WI38 (cell line): ENCODE measurements at regions not wholly inside any gene's neighbourhood (a gene's known extent, or its start where the extent isn't known, plus 50 kb on each side); places are given as distances from the start of the nearest gene placed in this dataset.

ENCODE experiments used
- H3K4me3 ChIP-seq: 2 replicates; pipeline ENCODE4 v1.5.1; 2011; ENCODE audit warnings: low read depth, mild to moderate bottlenecking, control low read depth, low read length
- CTCF ChIP-seq: IDR thresholded peaks from 2 replicates; pipeline ENCODE4 v1.5.1; 2012; ENCODE audit warnings: low read depth, mild to moderate bottlenecking, control low read depth, low read length

DNA sequence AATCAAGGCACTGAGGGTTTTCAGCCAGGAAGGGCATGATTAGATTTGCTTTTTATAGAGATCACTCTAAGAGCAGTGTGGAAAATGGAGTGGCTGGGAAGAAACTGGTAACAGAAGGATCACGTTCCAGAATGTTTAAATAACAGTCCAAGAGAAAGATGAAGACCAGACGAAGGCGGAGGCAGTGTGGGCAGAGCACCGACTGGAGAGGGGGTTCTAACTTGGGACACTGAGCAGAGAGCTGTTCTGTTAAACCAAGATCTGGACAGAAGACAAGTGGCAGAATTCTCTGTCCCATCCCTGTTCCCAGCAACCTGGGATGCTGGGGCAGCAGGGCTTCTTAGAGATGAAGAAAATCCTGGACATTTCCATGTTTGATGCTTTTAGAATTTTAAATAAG, 249.1 kb upstream of the NR4A3 start:
- no peak for TF ChIP-seq CTCF
- no peak overlapping the region for H3K4me3 ChIP-seq

GRCh38 chr9:99573085-99573484, 248.6 kb upstream of the NR4A3 start:
- no peak for TF ChIP-seq CTCF
- H3K4me3 ChIP-seq = no peak overlapping the region

GRCh38 chr9:99573886-99574285, 247.8 kb upstream of the NR4A3 start:
- TF ChIP-seq CTCF = no peak
- no peak overlapping the region for H3K4me3 ChIP-seq

GRCh38 chr9:99576002-99576401, 245.7 kb upstream of the NR4A3 start:
- TF ChIP-seq CTCF = no peak
- H3K4me3 ChIP-seq = no peak overlapping the region

DNA sequence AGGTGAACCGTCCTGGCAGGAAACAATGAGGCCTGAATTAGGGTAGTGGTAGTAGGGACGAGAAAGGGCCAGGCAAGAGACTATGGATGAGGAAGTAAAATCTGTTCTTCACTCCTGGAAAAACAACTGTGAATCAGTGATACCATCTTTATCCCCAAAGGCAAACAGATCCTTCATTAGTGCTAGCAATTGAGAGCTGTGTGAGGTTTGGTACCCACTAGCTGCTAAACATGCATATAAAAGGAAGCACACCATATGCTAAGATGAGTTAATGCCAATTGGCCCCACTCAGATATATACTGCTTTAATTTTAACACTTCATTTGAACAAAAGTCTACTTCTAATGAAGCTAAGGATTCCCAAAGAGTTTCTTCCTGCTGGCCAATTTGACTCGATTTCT, 244.8 kb upstream of the NR4A3 start:
- no peak overlapping the region for H3K4me3 ChIP-seq
- TF ChIP-seq CTCF = no peak

DNA sequence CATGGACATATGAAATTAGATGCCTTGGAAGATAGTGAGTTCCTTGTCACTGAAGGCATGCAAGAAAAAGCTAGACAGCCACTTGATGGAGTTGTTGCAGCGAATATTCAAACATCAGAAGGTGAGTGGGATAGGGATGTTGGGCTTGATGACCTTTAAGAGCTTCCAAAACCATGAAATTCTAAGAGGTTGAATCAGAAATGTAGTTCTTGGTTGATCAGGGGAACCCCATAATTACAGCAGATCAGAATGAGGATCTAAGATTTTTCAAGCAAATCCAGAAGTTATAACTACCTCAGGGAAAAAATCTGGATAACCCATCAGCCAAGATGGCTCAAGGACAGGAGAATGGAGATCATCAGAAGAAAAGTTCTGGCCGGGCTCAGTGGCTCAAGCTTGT, 244.3 kb upstream of the NR4A3 start:
- no peak overlapping the region for H3K4me3 ChIP-seq
- no peak for TF ChIP-seq CTCF

DNA sequence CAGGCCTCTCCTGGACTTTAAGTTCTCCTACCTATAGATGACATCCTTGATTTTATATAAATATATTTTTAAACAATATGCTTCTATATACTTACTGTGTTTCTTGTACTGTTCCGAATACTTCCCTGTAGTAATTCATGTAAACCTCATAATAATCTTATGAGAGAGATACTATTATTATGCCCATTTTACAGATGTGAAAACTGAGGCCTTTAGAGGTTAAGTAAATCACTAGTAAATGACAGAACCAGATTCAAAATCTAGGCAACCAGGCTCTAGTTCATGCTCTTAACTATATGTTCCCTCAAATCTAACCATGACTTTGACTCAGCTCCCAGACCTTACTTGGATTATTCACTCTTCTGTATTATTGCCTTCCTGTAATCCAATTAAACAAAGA, 243.0 kb upstream of the NR4A3 start:
- H3K4me3 ChIP-seq = no peak overlapping the region
- TF ChIP-seq CTCF = no peak
